ENCODE measurements at regions not wholly inside any gene's neighbourhood (a gene's known extent, or its start where the extent isn't known, plus 50 kb on each side); places are given as distances from the start of the nearest gene placed in this dataset.

DNA sequence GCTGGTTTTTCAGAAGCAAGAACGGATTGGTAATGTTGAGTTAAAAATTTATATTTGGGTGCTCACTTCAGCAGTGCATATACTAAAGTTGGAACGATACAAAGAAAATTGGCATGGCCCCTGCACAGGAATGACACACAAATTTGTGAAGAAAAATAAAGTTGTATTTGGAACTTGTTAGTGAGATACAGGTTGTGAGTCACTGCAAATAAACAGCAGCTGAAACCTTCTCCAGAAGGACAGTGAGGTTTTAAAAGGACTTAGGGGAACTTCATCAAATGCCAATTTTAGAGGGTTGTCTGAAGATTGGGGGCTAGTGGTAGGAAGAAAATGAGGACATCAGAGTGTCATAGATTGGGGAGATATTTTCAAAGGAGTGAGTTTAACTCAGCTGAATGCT, 79.7 kb upstream of the ELOVL6 start:
- DNase-seq (ENCODE audit: low read depth) = no peak

- peak; percentile 18 for DNase-seq (ENCODE audit: low read depth)
These were observed 77.5 kb upstream of the ELOVL6 start for GRCh38 chr4:110275871-110276270.

DNA sequence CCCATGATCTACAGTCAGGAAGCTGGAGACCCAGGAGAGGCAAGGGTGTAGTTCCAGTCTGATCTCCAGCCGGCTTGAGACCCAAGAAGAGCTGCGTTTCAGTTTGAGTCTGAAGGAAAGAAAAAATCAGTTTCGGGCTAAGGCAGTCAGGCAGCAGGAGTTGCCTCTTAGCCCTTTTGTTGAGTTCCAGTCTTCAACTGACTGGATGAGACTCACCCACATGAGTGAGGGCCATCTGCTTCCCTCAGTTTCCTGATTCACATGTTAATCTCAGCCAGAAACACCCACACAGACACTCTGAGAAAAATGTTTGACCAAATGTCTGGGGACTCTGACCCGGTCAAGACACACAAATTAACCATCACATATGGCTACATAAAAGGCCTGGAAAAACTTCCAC, 73.6 kb upstream of the ELOVL6 start:
- DNase-seq (ENCODE audit: low read depth) = no peak

- peak; percentile 34 for DNase-seq (ENCODE audit: low read depth)
These were observed 72.2 kb upstream of the ELOVL6 start for GRCh38 chr4:110270492-110271197.

DNA sequence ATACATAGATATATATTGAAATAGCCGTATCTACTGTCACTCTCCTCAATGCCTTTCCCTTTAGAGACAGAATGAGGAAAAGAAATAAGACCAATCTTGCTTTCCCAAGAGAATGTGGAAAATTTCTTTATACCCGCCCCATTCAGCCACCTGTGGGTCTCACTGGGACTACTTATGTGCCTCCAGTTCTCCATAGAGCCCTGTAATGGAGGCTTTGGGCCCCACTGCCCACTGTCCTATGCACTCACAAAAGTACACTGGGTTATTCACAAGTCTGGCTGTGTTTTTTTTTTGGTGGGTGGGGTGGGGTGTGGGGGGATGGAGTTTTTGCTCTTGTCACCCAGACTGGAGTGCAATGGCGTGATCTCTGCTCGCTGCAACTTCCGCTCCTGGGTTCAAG, 70.4 kb upstream of the ELOVL6 start:
- no peak for DNase-seq (ENCODE audit: low read depth)

- no peak for DNase-seq (ENCODE audit: low read depth)
These were observed 69.9 kb upstream of the ELOVL6 start for GRCh38 chr4:110268352-110268751.

- no peak for DNase-seq (ENCODE audit: low read depth)
These were observed 67.7 kb upstream of the ELOVL6 start for GRCh38 chr4:110266136-110266535.

- no peak for DNase-seq (ENCODE audit: low read depth)
These were observed 66.6 kb upstream of the ELOVL6 start for GRCh38 chr4:110265001-110265400.

GRCh38 chr4:110260299-110260698, 61.9 kb upstream of the ELOVL6 start:
- DNase-seq (ENCODE audit: low read depth) = no peak

DNA sequence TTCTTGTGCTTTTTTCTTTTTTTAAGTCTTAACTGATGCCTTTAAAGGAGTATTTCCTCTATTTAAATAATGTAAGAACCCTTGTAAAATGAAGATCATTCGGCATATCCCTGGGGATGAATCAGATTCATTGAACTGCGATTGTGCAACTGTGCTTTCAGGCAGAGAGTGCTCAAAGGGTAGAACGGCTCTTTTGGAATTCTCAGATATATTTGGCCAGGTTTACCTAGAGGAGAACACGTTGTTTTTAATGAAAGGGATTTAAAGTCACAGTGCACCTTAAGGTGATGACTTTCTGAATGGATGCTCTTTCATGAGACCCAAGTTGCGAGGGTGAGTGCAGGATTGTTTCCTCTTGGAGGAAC, 51.6 kb upstream of the ELOVL6 start:
- no peak for DNase-seq (ENCODE audit: low read depth)

DNA sequence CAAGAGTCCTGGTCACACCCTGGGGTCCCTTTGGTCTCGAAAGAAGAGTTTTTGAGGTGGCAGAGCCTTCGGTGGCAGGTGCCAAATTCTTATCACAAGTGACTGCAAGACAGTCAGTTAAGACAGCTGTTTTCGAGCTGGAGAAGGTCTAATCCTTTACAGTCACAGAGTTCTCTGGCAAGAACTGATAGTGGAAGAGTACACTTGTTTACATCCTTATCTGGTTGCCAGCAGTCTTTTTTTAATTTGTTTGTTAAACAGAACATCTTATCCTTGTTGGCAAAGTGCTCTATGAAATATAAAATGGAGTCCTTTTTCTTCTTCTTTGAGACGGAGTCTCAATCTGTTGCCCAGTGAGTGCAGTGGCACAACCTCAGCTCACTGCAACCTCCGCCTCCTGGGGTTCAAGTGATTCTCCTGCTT, 50.4 kb upstream of the ELOVL6 start:
- no peak for DNase-seq (ENCODE audit: low read depth)

Data from fibroblast of the conjunctiva (primary cell).